ENCODE measurements at regions not wholly inside any gene's neighbourhood (a gene's known extent, or its start where the extent isn't known, plus 50 kb on each side); places are given as distances from the start of the nearest gene placed in this dataset.

GRCh38 chr4:11976726-11977263 is 548.1 kb upstream of the HS3ST1 start:
- Histone ChIP-seq H3K4me2 (no peak overlapping the region), H3K27ac (ENCODE audit: low read depth in 2 of 2, low read length in 1 of 2) (no peak overlapping the region), H3F3A (replicated peaks; ENCODE audit: insufficient read depth) (no peaks in the 10 kb centered on the region), H2AFZ (ENCODE audit: low read depth) (no peak overlapping the region), H3K27me3 (ENCODE audit: insufficient read depth) (no peaks in the 10 kb centered on the region), H3K4me3 (ENCODE audit: low read depth in 2 of 2, low read length in 1 of 2) (no peak overlapping the region), H3K36me3 (replicated peaks in 1 of 2; ENCODE audit: control insufficient read depth in 1 of 2, insufficient read depth in 2 of 2, low read length in 1 of 2) (no peaks in the 10 kb centered on the region), H3K9me2 (no peaks in the 10 kb centered on the region; the same call in 1 of the 2 replicates), H3K79me2 (ENCODE audit: insufficient read depth) (no peaks in the 10 kb centered on the region), H3K9ac (no peak overlapping the region), H4K20me1 (ENCODE audit: insufficient read depth) (no peaks in the 10 kb centered on the region), H3K9me3 (no peaks in the 10 kb centered on the region), H3K4me1 (ENCODE audit: control insufficient read depth in 1 of 2, insufficient read depth in 2 of 2, low read depth in 1 of 2, low read length in 1 of 2) (no peaks in the 10 kb centered on the region)
- DNase-seq, result no peak
- TF ChIP-seq RCOR1 (IDR thresholded peaks at IDR 0.05; ENCODE audit: low read length) (no peak), FOXJ3 (CRISPR knock-in tag; IDR thresholded peaks at IDR 0.05) (no peak), MEF2A (IDR thresholded peaks at IDR 0.05; ENCODE audit: borderline replicate concordance, low read depth) (no peak), USF2 (IDR thresholded peaks at IDR 0.05; ENCODE audit: borderline replicate concordance, low read depth, low read length) (no peak), EP300 (IDR thresholded peaks at IDR 0.05; ENCODE audit: borderline replicate concordance in 1 of 2, low read depth in 1 of 2, low read length in 1 of 2) (no peak), FOSL2 (IDR thresholded peaks at IDR 0.05; ENCODE audit: borderline replicate concordance, low read depth) (no peak), SMC3 (IDR thresholded peaks at IDR 0.05; ENCODE audit: low read depth, low read length) (no peak), ZBTB33 (IDR thresholded peaks at IDR 0.05; ENCODE audit: borderline replicate concordance, low read depth) (no peak), GATA2 (CRISPR knock-in tag; IDR thresholded peaks at IDR 0.05) (no peak)
- ChIA-PET CTCF (no interaction called here), POLR2A (no interaction called here)
- 9% methylated on average over 3 of the region's 3 CpGs for WGBS (ENCODE audit: low lambda C conversion rate)

- Histone ChIP-seq H3K4me3 (ENCODE audit: low read depth in 2 of 2, low read length in 1 of 2) (no peak overlapping the region), H3K79me2 (ENCODE audit: insufficient read depth) (no peaks in the 10 kb centered on the region), H3K4me1 (ENCODE audit: control insufficient read depth in 1 of 2, insufficient read depth in 2 of 2, low read depth in 1 of 2, low read length in 1 of 2) (no peaks in the 10 kb centered on the region), H4K20me1 (ENCODE audit: insufficient read depth) (no peaks in the 10 kb centered on the region), H3F3A (replicated peaks; ENCODE audit: insufficient read depth) (no peaks in the 10 kb centered on the region), H3K27ac (ENCODE audit: low read depth in 2 of 2, low read length in 1 of 2) (no peak overlapping the region), H2AFZ (ENCODE audit: low read depth) (no peak overlapping the region), H3K9ac (no peak overlapping the region), H3K4me2 (no peak overlapping the region), H3K9me2 (no peaks in the 10 kb centered on the region; the same call in 1 of the 2 replicates), H3K9me3 (no peaks in the 10 kb centered on the region), H3K36me3 (replicated peaks in 1 of 2; ENCODE audit: control insufficient read depth in 1 of 2, insufficient read depth in 2 of 2, low read length in 1 of 2) (no peaks in the 10 kb centered on the region), H3K27me3 (ENCODE audit: insufficient read depth) (no peaks in the 10 kb centered on the region)
- ChIA-PET CTCF (no interaction called here), POLR2A (no interaction called here)
- no peak for TF ChIP-seq TAF1 (IDR thresholded peaks at IDR 0.05; ENCODE audit: borderline replicate concordance, low read depth, low read length)
- TF ChIP-seq NRF1 (IDR thresholded peaks at IDR 0.05; ENCODE audit: low read depth, low read length), result no peak
- no peak for TF ChIP-seq FOXM1 (IDR thresholded peaks at IDR 0.05; ENCODE audit: low read depth)
- no peak for TF ChIP-seq MAX (IDR thresholded peaks at IDR 0.05; ENCODE audit: low read depth)
- no peak for TF ChIP-seq USF1 (IDR thresholded peaks at IDR 0.05; ENCODE audit: borderline replicate concordance, low read depth)
- no peak for TF ChIP-seq EZH2phosphoT487 (IDR thresholded peaks at IDR 0.05; ENCODE audit: borderline replicate concordance, low read depth)
- no peak for DNase-seq
- WGBS (ENCODE audit: low lambda C conversion rate), result 20% methylated on average over 2 of the region's 2 CpGs
Measured at GRCh38 chr4:11973270-11973669, 544.6 kb upstream of the HS3ST1 start.
